Testis (tissue), 2 donors: ENCODE measurements at regions not wholly inside any gene's neighbourhood (a gene's known extent, or its start where the extent isn't known, plus 50 kb on each side); places are given as distances from the start of the nearest gene placed in this dataset.

ENCODE experiments used
- DNase-seq: peaks from one replicate; pipeline ENCODE4 v3.0.0-alpha.2; 2019
- H3K27ac ChIP-seq, 2 donors: fragments of 200-600 bp; sonication (generic); one replicate each; pipeline ENCODE4 v1.5.1; 2019
- H3K27me3 ChIP-seq: fragments of 200-600 bp; sonication (generic); one replicate; pipeline ENCODE4 v1.5.1; 2019
- H3K36me3 ChIP-seq: fragments of 200-600 bp; sonication (generic); one replicate; pipeline ENCODE4 v1.5.1; 2017; ENCODE audit warnings: low read depth; ENCODE audit errors: missing control alignments
- H3K4me1 ChIP-seq: fragments of 200-600 bp; sonication (generic); one replicate; pipeline ENCODE4 v1.5.1; 2019
- H3K4me3 ChIP-seq, 2 donors: fragments of 200-600 bp; sonication (generic); one replicate each; pipeline ENCODE4 v1.5.1; 2017 to 2019
- H3K9me3 ChIP-seq: fragments of 200-600 bp; sonication (generic); one replicate; pipeline ENCODE4 v1.5.1; 2017
- POLR2A ChIP-seq: fragments of 450-650 bp; IDR thresholded peaks from one replicate; pipeline ENCODE4 v1.6.1; 2017; ENCODE audit warnings: antibody characterized with exemption, mild to moderate bottlenecking, moderate library complexity
- WGBS, 2 donors: methylation state at CpG; one replicate each; pipeline ENCODE4 v1.1.5; 2018; 5-methylcytosine and 5-hydroxymethylcytosine counted together
- intact Hi-C: fragments of 100-400 bp; cut with DNase I; formaldehyde crosslinking; loops from one replicate; pipeline ENCODE4 v1.15.1; 2023; ENCODE audit warnings: low total_unique reads
- TF ChIP-seq, protein P1 (sequence below), 3 experiments: fragments of 450-650 bp in 2 of 3; fragments of 200-600 bp in 1 of 3; sonication (generic) in 1 of 3; IDR thresholded peaks; one replicate each; pipeline ENCODE4 v1.5.1; 2016 to 2019; ENCODE audit warnings: antibody characterized with exemption in 3 of 3, mild to moderate bottlenecking in 2 of 3, moderate library complexity in 1 of 3

DNA sequence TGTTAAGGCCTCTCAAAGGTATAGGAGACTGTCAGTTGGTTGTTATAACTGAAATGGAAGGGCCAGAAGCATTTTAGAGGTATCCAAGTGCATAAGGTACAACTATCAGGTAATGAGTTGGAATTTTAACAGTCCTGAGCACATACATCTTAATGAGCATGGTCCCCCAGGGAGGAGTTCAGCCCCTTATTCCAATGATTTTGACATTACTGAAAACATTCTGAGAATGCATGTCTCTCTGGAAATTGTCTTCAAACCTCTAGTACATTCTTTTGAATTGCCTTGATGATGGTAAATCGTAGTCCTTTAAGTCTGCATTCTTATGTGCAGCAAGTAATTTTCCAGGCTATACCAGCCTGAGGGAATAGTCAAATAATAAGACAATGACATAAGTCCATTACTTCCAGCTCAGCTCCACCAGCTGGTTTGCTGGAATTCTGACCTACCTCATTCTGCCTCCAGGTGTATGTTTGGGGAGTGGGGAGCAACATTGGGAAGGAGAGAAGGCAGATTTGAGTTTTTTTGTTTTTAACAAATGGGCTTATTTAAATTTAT is 239.2 kb downstream of the MSRB3 start:
- Histone ChIP-seq H3K27me3 (no peaks in the 10 kb centered on the region), H3K36me3 (no peaks in the 10 kb centered on the region), H3K4me1 (no peaks in the 10 kb centered on the region), H3K27ac (no peak overlapping the region), H3K4me3 (no peak overlapping the region), H3K9me3 (no peaks in the 10 kb centered on the region)
- no peak for TF ChIP-seq POLR2A
- TF ChIP-seq, protein P1, sequence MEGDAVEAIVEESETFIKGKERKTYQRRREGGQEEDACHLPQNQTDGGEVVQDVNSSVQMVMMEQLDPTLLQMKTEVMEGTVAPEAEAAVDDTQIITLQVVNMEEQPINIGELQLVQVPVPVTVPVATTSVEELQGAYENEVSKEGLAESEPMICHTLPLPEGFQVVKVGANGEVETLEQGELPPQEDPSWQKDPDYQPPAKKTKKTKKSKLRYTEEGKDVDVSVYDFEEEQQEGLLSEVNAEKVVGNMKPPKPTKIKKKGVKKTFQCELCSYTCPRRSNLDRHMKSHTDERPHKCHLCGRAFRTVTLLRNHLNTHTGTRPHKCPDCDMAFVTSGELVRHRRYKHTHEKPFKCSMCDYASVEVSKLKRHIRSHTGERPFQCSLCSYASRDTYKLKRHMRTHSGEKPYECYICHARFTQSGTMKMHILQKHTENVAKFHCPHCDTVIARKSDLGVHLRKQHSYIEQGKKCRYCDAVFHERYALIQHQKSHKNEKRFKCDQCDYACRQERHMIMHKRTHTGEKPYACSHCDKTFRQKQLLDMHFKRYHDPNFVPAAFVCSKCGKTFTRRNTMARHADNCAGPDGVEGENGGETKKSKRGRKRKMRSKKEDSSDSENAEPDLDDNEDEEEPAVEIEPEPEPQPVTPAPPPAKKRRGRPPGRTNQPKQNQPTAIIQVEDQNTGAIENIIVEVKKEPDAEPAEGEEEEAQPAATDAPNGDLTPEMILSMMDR (IDR thresholded peaks at IDR 0.05): no peak
- intact Hi-C loops: no loop called here
- DNase-seq: no peak
- 86 to 100% methylated on average over 1 of the region's 1 CpG for WGBS, 2 donors

GRCh38 chr12:65518771-65519170 is 240.3 kb downstream of the MSRB3 start:
- no peaks in the 10 kb centered on the region for H3K36me3 ChIP-seq
- DNase-seq: no peak
- no peaks in the 10 kb centered on the region for H3K4me1 ChIP-seq
- H3K4me3 ChIP-seq: no peak overlapping the region
- no peaks in the 10 kb centered on the region for H3K27me3 ChIP-seq
- H3K9me3 ChIP-seq: no peaks in the 10 kb centered on the region
- TF ChIP-seq, protein P1 (IDR thresholded peaks at IDR 0.05): no peak
- TF ChIP-seq POLR2A: no peak
- intact Hi-C loops: no loop called here
- H3K27ac ChIP-seq: no peak overlapping the region

- no peaks in the 10 kb centered on the region for H3K4me1 ChIP-seq
- no peak overlapping the region for H3K4me3 ChIP-seq
- no peak overlapping the region for H3K27ac ChIP-seq
- 100% methylated on average over 1 of the region's 1 CpG for WGBS, 2 donors
- no peaks in the 10 kb centered on the region for H3K27me3 ChIP-seq
- intact Hi-C loops: no loop called here
- H3K9me3 ChIP-seq: no peaks in the 10 kb centered on the region
- TF ChIP-seq, protein P1 (IDR thresholded peaks at IDR 0.05): no peak
- TF ChIP-seq POLR2A: no peak
- H3K36me3 ChIP-seq: no peaks in the 10 kb centered on the region
- DNase-seq: no peak
Measured at GRCh38 chr12:65520658-65521057, 242.2 kb downstream of the MSRB3 start.

DNA sequence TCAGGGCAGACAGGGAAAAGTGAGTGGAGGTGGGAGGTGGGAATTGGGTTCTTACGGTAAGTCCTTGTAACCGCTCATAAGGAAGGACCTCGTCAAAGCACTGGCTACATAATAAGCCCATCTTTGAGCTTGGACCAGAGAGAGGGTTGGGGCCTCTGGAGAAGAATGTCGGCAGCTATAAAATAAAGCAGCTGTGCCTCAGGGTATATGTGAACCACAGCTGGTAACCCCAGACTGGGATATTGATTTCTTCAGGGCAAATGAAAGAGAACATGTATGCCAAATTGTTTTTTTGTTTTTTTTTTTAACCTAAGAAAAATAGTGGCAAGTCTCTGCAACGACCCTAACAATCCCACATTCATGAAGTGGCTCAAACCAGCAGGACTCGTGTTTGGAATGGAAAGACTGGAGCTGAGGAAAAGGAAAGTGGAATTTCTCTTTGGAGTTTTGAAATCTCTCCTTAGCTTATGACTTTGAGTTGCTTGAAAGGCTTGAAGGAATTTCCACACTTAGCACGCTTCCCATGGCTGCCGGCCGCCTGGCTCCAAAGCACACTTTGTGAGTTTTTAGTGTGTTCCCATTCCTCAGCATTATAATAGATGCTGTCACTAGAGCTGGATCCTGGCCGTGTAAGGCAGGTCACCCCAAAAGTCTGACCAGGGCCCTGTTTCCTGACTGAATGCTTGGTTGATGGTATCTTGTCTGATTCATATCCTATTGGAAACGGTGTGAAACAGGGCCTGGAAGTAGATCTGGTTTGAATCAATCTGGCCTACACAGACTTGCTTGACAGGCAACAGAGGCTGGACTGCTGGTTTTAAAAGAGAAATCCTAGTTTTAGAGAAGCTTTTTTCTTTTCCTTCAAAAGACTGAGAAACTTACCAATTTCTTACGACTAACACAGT is 244.7 kb downstream of the MSRB3 start:
- intact Hi-C loops: no loop called here
- no peak for TF ChIP-seq POLR2A
- TF ChIP-seq, protein P1 (IDR thresholded peaks at IDR 0.05): no peak
- H3K4me1 ChIP-seq: no peaks in the 10 kb centered on the region
- no peak overlapping the region for H3K27ac ChIP-seq
- no peak for DNase-seq
- 86 to 89% methylated on average over 12 of the region's 12 CpGs for WGBS, 2 donors
- no peaks in the 10 kb centered on the region for H3K36me3 ChIP-seq
- no peaks in the 10 kb centered on the region for H3K27me3 ChIP-seq
- H3K9me3 ChIP-seq: no peaks in the 10 kb centered on the region
- no peak overlapping the region for H3K4me3 ChIP-seq
